Left renal cortex interstitium (tissue), 4 donors: ENCODE measurements at regions not wholly inside any gene's neighbourhood (a gene's known extent, or its start where the extent isn't known, plus 50 kb on each side); places are given as distances from the start of the nearest gene placed in this dataset.

Experiments used
- DNase-seq, 4 donors: peaks; one replicate each; pipeline ENCODE4 v3.0.0-alpha.2; 2013; ENCODE audit warnings: low read depth in 4 of 4, low spot score in 2 of 4, missing footprints in 1 of 4

GRCh38 chr11:105202844-105203548 is 63.4 kb upstream of the CARD18 start:
- DNase-seq, result no peak

GRCh38 chr11:105202422-105202821 is 62.9 kb upstream of the CARD18 start:
- DNase-seq, result no peak

GRCh38 chr11:105201166-105201565 is 61.6 kb upstream of the CARD18 start:
- no peak for DNase-seq

- no peak for DNase-seq
Measured at GRCh38 chr11:105197071-105197815, 57.7 kb upstream of the CARD18 start.

GRCh38 chr11:105193260-105193659 is 53.7 kb upstream of the CARD18 start:
- DNase-seq, result no peak

- no peak for DNase-seq
Measured at GRCh38 chr11:105192115-105192514, 52.5 kb upstream of the CARD18 start.

GRCh38 chr11:105189581-105189980 is 50.0 kb upstream of the CARD18 start:
- DNase-seq, result no peak
